RPMI8226 (cell line): ENCODE measurements at regions not wholly inside any gene's neighbourhood (a gene's known extent, or its start where the extent isn't known, plus 50 kb on each side); places are given as distances from the start of the nearest gene placed in this dataset.
"Not testable (repeated sequence)": the region's sequence is repeated elsewhere in the genome, so short reads cannot be mapped to it uniquely, and the experiment has no call there.

Source experiments
- DNase-seq: peaks from one replicate; pipeline ENCODE4 v3.0.0-alpha.2; 2015

- no peak for DNase-seq
These were observed 164.8 kb upstream of the CDK1 start for GRCh38 chr10:60613434-60613833.

GRCh38 chr10:60611291-60611747 lies 167.0 kb upstream of the CDK1 start:
- peak; percentile 9 for DNase-seq

- no peak for DNase-seq
These were observed 170.9 kb upstream of the CDK1 start for GRCh38 chr10:60607372-60607771.

- no peak for DNase-seq
These were observed 171.8 kb upstream of the CDK1 start for GRCh38 chr10:60606343-60607080.

- DNase-seq: no peak
These were observed 172.8 kb upstream of the CDK1 start for GRCh38 chr10:60605476-60605875.

GRCh38 chr10:60604342-60604741 lies 173.9 kb upstream of the CDK1 start:
- DNase-seq: no peak

- DNase-seq: no peak
These were observed 180.8 kb upstream of the CDK1 start for GRCh38 chr10:60597513-60597912.

- DNase-seq: no peak
These were observed 182.4 kb upstream of the CDK1 start for GRCh38 chr10:60595852-60596251.

GRCh38 chr10:60594476-60595051 lies 183.7 kb upstream of the CDK1 start:
- DNase-seq: no peak

GRCh38 chr10:60591119-60591518 lies 187.2 kb upstream of the CDK1 start:
- DNase-seq: no peak

GRCh38 chr10:60589376-60589775 lies 188.9 kb upstream of the CDK1 start:
- no peak for DNase-seq

- not testable (repeated sequence) for DNase-seq
These were observed 192.1 kb upstream of the ANK3 start for GRCh38 chr10:60581782-60582181.

- DNase-seq: no peak
These were observed 188.5 kb upstream of the ANK3 start for GRCh38 chr10:60578217-60578616.

GRCh38 chr10:60576130-60577069 lies 186.7 kb upstream of the ANK3 start:
- DNase-seq: peak; percentile 47

- DNase-seq: no peak
These were observed 185.4 kb upstream of the ANK3 start for GRCh38 chr10:60575105-60575504.

- no peak for DNase-seq
These were observed 184.7 kb upstream of the ANK3 start for GRCh38 chr10:60574388-60574787.

GRCh38 chr10:60573336-60573735 lies 183.7 kb upstream of the ANK3 start:
- no peak for DNase-seq

- DNase-seq: peak; percentile 66
These were observed 183.0 kb upstream of the ANK3 start for GRCh38 chr10:60572511-60573194.

- no peak for DNase-seq
These were observed 181.2 kb upstream of the ANK3 start for GRCh38 chr10:60570896-60571295.

- peak; percentile 14 for DNase-seq
These were observed 180.7 kb upstream of the ANK3 start for GRCh38 chr10:60570272-60570865.

GRCh38 chr10:60569681-60570080 lies 180.0 kb upstream of the ANK3 start:
- DNase-seq: no peak

- no peak for DNase-seq
These were observed 176.4 kb upstream of the ANK3 start for GRCh38 chr10:60566096-60566495.

GRCh38 chr10:60565492-60565891 lies 175.8 kb upstream of the ANK3 start:
- no peak for DNase-seq
